Mononuclear cell (primary cell): ENCODE measurements at regions not wholly inside any gene's neighbourhood (a gene's known extent, or its start where the extent isn't known, plus 50 kb on each side); places are given as distances from the start of the nearest gene placed in this dataset.
"Not testable (repeated sequence)": the region's sequence is repeated elsewhere in the genome, so short reads cannot be mapped to it uniquely, and the experiment has no call there.

Experiments
- H3K27me3 ChIP-seq: 2 replicates; pipeline ENCODE4 v1.6.0; 2011; ENCODE audit warnings: low read length, control low read depth; ENCODE audit not compliant: insufficient read depth
- H3K4me1 ChIP-seq: 2 replicates; pipeline ENCODE4 v1.5.1; 2011; ENCODE audit warnings: mild to moderate bottlenecking, low read length, control low read depth; ENCODE audit not compliant: insufficient read depth
- H3K4me3 ChIP-seq: 2 replicates; pipeline ENCODE4 v1.5.1; 2011; ENCODE audit warnings: mild to moderate bottlenecking, low read length, moderate library complexity
- H3K9me3 ChIP-seq: 2 replicates; pipeline ENCODE4 v1.5.1; 2011; ENCODE audit warnings: low read depth, mild to moderate bottlenecking, control low read depth, low read length

- H3K27me3 ChIP-seq = no peaks in the 10 kb centered on the region
- H3K4me3 ChIP-seq = no peak overlapping the region
- H3K9me3 ChIP-seq = peaks cover 2% of the 10 kb centered on the region
- H3K4me1 ChIP-seq = no peaks in the 10 kb centered on the region
Observed at GRCh38 chr2:215638687-215639086, 202.8 kb upstream of the FN1 start.

- H3K9me3 ChIP-seq = peaks cover 11% of the 10 kb centered on the region
- no peaks in the 10 kb centered on the region for H3K4me1 ChIP-seq
- H3K27me3 ChIP-seq = no peaks in the 10 kb centered on the region
- no peak overlapping the region for H3K4me3 ChIP-seq
Observed at GRCh38 chr2:215637651-215638050, 201.8 kb upstream of the FN1 start.

DNA sequence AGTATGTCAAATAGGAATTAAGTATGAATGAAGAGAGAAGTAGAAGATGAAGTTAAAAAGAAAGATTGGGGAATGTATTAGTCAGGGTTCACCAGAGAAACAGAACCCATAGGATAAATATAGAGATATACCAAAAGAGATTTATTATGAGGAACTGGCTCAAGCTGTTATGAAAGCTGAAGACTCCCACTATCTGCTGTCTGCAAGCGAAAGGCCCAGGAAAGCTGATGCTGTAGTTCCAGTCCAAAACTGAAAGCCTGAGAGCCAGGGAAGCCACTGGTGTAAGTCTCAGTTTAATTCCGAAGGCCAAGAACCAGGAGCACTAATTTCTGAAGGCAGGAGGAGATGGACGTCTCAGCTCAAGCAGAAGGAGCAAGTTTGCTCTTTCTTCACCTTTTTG, 200.9 kb upstream of the FN1 start:
- Histone ChIP-seq H3K4me3 (no peak overlapping the region), H3K4me1 (no peaks in the 10 kb centered on the region), H3K27me3 (no peaks in the 10 kb centered on the region), H3K9me3 (peaks cover 11% of the 10 kb centered on the region)

DNA sequence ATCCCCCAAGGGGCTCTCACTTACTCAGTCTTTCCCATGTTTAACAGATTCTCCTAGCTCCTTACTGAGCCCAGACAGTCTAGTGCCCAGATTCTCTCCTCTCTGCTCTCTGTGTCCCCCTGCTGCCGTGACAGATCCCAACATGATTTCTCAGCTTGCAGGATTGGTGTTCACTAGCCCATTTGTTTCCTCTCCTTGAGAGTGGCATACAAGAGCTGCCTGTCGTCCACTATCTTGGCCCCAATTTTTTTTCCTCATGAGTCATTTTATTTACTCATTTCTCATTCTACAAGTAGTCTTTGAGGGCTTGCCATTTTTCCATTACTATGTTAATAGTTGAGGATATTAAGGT, 199.9 kb upstream of the FN1 start:
- no peaks in the 10 kb centered on the region for H3K4me1 ChIP-seq

DNA sequence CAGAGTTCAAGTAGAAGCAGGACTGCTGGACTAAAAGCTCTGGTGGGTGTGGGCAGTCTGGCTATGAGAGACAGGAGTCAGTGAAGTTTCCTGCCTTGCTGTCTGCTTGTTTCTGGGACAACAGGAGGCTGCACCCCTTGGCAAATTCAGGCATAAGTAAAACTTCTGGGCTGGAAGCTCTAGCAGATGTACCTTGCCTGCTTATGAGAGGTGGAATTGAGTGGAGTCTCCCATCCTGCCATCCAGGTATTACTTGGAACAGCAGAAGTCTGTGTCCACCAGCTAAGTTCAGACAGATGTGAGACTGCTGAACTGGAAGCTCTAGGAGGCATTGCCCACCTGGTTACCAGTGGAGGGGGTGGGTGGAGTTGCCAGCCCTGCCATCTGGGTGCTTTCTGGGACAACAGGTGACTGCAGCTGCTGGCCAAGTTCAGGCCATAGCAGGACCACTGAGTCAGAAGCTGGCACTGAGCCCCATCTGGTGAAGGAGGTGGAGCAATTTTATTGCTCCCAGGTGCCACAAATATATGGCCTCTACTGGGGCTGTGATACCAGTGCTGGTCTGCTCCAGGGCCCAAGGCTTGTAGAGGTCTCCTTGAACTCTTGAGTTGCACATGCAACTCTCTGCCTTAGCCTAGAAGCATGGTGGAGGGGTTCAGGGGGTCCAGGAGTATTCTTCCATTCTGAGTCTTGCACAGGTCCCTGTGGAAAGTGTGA, 199.4 kb upstream of the FN1 start:
- peaks cover 11% of the 10 kb centered on the region for H3K9me3 ChIP-seq

More for the DNA sequence above, 199.9 kb upstream of the FN1 start:
- Histone ChIP-seq H3K9me3 (peaks cover 11% of the 10 kb centered on the region), H3K27me3 (no peaks in the 10 kb centered on the region), H3K4me3 (no peak overlapping the region)

DNA sequence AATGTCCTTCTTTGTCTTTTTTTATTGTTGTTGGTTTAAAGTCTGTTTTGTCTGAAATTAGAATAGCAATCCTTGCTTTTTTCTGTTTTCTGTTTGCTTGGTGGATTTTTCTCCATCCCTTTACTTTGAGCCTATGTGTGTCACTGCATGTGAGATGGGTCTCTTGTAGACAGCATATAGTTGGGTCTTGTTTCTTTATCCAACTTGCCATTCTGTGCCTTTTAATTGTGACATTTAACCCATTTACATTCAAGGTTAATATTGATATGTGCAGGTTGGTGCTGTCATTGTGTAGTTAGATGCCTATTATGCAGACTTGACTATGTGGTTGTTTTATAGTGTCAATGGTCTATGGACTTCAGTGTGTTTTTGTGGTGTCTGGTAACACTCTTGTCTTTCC, 197.5 kb upstream of the FN1 start:
- H3K4me3 ChIP-seq = no peak overlapping the region
- peaks cover 11% of the 10 kb centered on the region for H3K9me3 ChIP-seq
- no peaks in the 10 kb centered on the region for H3K4me1 ChIP-seq
- no peaks in the 10 kb centered on the region for H3K27me3 ChIP-seq

More for the DNA sequence above, 199.4 kb upstream of the FN1 start:
- Histone ChIP-seq H3K4me3 (no peak overlapping the region), H3K4me1 (no peaks in the 10 kb centered on the region), H3K27me3 (no peaks in the 10 kb centered on the region)

DNA sequence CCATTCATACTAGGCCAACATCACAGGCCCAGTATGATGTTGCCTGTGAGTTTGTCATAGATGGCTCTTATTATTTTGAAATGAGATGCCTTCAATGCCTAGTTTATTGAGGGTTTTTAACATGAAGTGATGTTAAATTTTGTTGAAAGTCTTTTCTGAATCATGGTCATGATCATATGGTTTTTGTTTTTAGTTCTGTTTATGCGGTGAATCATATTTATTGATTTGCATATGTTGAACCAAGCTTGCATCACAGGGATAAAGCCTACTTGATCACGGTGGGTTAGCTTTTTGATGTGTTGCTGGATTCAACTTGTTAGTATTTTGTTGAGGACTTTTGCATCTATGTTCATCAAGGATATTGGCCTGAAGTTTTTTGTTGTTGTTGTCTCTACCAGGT, 195.8 kb upstream of the FN1 start:
- H3K27me3 ChIP-seq = no peaks in the 10 kb centered on the region
- peaks cover 11% of the 10 kb centered on the region for H3K9me3 ChIP-seq
- H3K4me1 ChIP-seq = no peaks in the 10 kb centered on the region
- H3K4me3 ChIP-seq = no peak overlapping the region

DNA sequence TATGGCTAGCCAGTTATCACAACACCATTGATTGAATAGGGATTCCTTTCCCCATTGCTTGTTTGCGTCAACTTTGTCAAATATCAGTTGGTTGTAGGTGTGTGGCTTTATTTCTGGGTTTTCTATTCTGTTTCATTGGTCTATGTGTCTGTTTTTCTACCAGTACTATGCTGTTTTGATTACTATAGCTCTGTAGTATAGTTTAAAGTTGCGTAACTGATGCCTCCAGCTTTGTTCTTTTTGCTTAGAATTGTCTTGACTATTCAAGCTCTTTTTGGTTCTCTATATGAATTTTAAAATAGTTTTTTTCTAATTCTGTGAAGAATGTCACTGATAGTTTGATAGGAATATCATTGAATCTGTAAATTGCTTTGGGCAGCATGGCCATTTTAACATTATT, 194.9 kb upstream of the FN1 start:
- peaks cover 11% of the 10 kb centered on the region for H3K9me3 ChIP-seq
- H3K27me3 ChIP-seq, H3K4me1 ChIP-seq, H3K4me3 ChIP-seq: not testable (repeated sequence)

DNA sequence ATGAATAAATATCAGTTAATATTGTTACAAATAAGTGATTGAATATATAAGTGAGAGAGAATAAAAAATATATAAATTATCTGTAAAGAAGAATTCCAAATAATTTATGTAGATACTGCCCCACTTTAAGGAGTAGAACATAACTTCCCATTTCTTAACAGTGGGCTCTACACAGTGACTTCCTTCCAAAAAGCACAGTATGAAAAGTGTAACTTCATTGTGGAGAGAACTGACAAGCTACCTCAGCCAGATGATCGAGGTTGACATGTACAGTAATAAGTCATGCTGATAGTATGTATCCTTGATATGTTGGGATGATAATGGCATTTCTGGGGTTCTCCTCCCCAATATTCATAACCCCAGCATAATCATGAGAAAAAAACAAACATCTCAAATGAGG, 191.9 kb upstream of the FN1 start:
- Histone ChIP-seq H3K4me3 (no peak overlapping the region), H3K9me3 (peaks cover under 1% of the 10 kb centered on the region), H3K4me1 (peaks cover 8% of the 10 kb centered on the region), H3K27me3 (no peaks in the 10 kb centered on the region)

GRCh38 chr2:215626812-215627281, 191.0 kb upstream of the FN1 start:
- no peaks in the 10 kb centered on the region for H3K27me3 ChIP-seq
- H3K4me3 ChIP-seq = no peak overlapping the region
- peaks cover 8% of the 10 kb centered on the region for H3K4me1 ChIP-seq
- no peaks in the 10 kb centered on the region for H3K9me3 ChIP-seq

- no peaks in the 10 kb centered on the region for H3K9me3 ChIP-seq
Observed at GRCh38 chr2:215626063-215626462, 190.2 kb upstream of the FN1 start.

GRCh38 chr2:215625207-215625606, 189.3 kb upstream of the FN1 start:
- Histone ChIP-seq H3K27me3 (peaks cover 3% of the 10 kb centered on the region), H3K9me3 (no peaks in the 10 kb centered on the region), H3K4me3 (no peak overlapping the region), H3K4me1 (peaks cover 13% of the 10 kb centered on the region)

More at GRCh38 chr2:215626063-215626462, 190.2 kb upstream of the FN1 start:
- H3K4me3 ChIP-seq = no peak overlapping the region
- H3K27me3 ChIP-seq = no peaks in the 10 kb centered on the region
- H3K4me1 ChIP-seq = peaks cover 8% of the 10 kb centered on the region

DNA sequence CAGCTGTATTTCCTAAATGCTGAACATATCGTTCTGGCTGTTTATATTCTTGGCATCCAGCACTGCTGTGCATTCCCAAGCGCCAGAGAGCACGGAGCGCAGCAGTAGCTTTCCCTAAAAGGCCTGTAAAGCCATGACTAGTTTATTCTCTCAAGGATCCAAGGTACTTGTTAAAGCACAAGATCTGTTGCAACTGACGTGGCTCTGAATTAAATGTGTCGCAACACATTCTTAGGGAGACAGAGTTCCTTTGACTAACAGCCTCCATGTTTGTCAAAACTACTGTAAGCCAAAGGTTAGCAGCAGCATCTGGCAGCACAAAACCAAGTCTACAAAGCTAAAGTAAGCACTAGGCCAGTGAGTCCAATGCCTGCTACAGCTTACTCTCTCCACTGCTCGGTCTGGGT, 188.6 kb upstream of the FN1 start:
- Histone ChIP-seq H3K4me3 (no peak overlapping the region), H3K9me3 (no peaks in the 10 kb centered on the region), H3K4me1 (peaks cover 21% of the 10 kb centered on the region), H3K27me3 (peaks cover 3% of the 10 kb centered on the region)

- no peaks in the 10 kb centered on the region for H3K9me3 ChIP-seq
- peaks cover 6% of the 10 kb centered on the region for H3K27me3 ChIP-seq
- H3K4me3 ChIP-seq = no peak overlapping the region
- peaks cover 27% of the 10 kb centered on the region for H3K4me1 ChIP-seq
Observed at GRCh38 chr2:215622837-215623236, 187.0 kb upstream of the FN1 start.

- Histone ChIP-seq H3K9me3 (no peaks in the 10 kb centered on the region), H3K27me3 (peaks cover 6% of the 10 kb centered on the region), H3K4me1 (peaks cover 27% of the 10 kb centered on the region), H3K4me3 (no peak overlapping the region)
Observed at GRCh38 chr2:215621381-215621780, 185.5 kb upstream of the FN1 start.

- Histone ChIP-seq H3K9me3 (no peaks in the 10 kb centered on the region), H3K4me3 (no peak overlapping the region), H3K4me1 (peaks cover 35% of the 10 kb centered on the region), H3K27me3 (peaks cover 6% of the 10 kb centered on the region)
Observed at GRCh38 chr2:215620528-215620927, 184.7 kb upstream of the FN1 start.
